ENCODE measurements at regions not wholly inside any gene's neighbourhood (a gene's known extent, or its start where the extent isn't known, plus 50 kb on each side); places are given as distances from the start of the nearest gene placed in this dataset.

DNA sequence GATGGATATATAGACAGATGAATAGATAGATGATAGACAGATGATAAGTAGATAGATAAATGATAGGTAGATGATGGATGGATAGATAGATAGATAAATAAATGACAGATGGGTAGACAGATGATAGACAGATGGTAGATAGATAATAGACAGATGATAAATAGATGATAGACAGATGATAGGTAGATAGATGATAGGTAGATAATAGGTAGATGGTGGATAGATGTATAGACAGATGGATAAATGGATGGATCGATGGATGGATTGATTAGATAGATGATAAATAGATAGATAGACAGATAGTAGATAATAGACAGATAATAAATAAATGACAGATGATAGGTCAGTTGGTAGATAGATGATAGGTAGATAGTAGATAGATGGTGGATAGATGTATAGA lies 212.7 kb downstream of the NFATC2 start:
- Histone ChIP-seq H3K27me3 (peaks cover 0 to 8% (median 0%) of the 10 kb centered on the region in 4 donors), H3K4me3 (no peak overlapping the region), H3K4me1 (no peaks in the 10 kb centered on the region), H3K36me3 (no peaks in the 10 kb centered on the region), H3K27ac (replicated peaks in 1 of 4) (no peak overlapping the region), H3K9me3 (peaks cover 0 to 11% (median 3%) of the 10 kb centered on the region in 4 donors)
- WGBS, result 87% methylated on average over 1 of the region's 1 CpG
- DNase-seq (ENCODE audit: extremely low spot score), result no peak
- TF ChIP-seq EP300 (IDR thresholded peaks at IDR 0.05) (no peak), POLR2AphosphoS5 (IDR thresholded peaks at IDR 0.05) (no peak), CTCF (IDR thresholded peaks at IDR 0.05) (no peak)
- intact Hi-C loops (cut with DNase I), result no loop called here

GRCh38 chr20:51327251-51327841 lies 215.2 kb downstream of the NFATC2 start:
- intact Hi-C loops (cut with DNase I), result no loop called here
- Histone ChIP-seq H3K36me3 (no peaks in the 10 kb centered on the region), H3K27me3 (peaks cover 0 to 8% (median 0%) of the 10 kb centered on the region in 4 donors), H3K4me1 (no peaks in the 10 kb centered on the region), H3K27ac (replicated peaks in 1 of 4) (no peak overlapping the region), H3K9me3 (peaks cover 0 to 12% (median 3%) of the 10 kb centered on the region in 4 donors), H3K4me3 (no peak overlapping the region)
- no peak for TF ChIP-seq POLR2AphosphoS5 (IDR thresholded peaks at IDR 0.05)
- no peak for TF ChIP-seq EP300 (IDR thresholded peaks at IDR 0.05)
- no peak for TF ChIP-seq POLR2A (IDR thresholded peaks at IDR 0.05; ENCODE audit: low read depth)
- no peak for TF ChIP-seq CTCF (IDR thresholded peaks at IDR 0.05)
- 52% methylated on average over 16 of the region's 17 CpGs for WGBS
- DNase-seq (ENCODE audit: extremely low spot score), result no peak

- peaks cover 0 to 12% (median 3%) of the 10 kb centered on the region in 4 donors for H3K9me3 ChIP-seq
- intact Hi-C loops (cut with DNase I), result no loop called here
- DNase-seq (ENCODE audit: extremely low spot score), result no peak
- 53% methylated on average over 4 of the region's 4 CpGs for WGBS
- peaks cover 0 to 8% (median 0%) of the 10 kb centered on the region in 4 donors for H3K27me3 ChIP-seq
- TF ChIP-seq POLR2A (IDR thresholded peaks at IDR 0.05; ENCODE audit: low read depth), result no peak
- TF ChIP-seq EP300 (IDR thresholded peaks at IDR 0.05), result no peak
- peak in 1 of 3 experiments; percentile 54 for TF ChIP-seq CTCF (IDR thresholded peaks at IDR 0.05)
- H3K4me3 ChIP-seq, result no peak overlapping the region
- no peak overlapping the region for H3K27ac ChIP-seq (replicated peaks in 1 of 4)
- no peaks in the 10 kb centered on the region for H3K4me1 ChIP-seq
- H3K36me3 ChIP-seq, result no peaks in the 10 kb centered on the region
Measured at GRCh38 chr20:51326201-51326819, 216.2 kb downstream of the NFATC2 start.

- Histone ChIP-seq H3K36me3 (no peaks in the 10 kb centered on the region), H3K27ac (replicated peaks in 1 of 4) (no peak overlapping the region), H3K27me3 (peaks cover 0 to 22% (median 0%) of the 10 kb centered on the region in 4 donors), H3K4me3 (no peak overlapping the region), H3K4me1 (no peaks in the 10 kb centered on the region), H3K9me3 (peaks cover 0 to 12% (median 3%) of the 10 kb centered on the region in 4 donors)
- intact Hi-C loops (cut with DNase I), result no loop called here
- DNase-seq (ENCODE audit: extremely low spot score), result no peak
- TF ChIP-seq EP300 (IDR thresholded peaks at IDR 0.05), result no peak
- TF ChIP-seq POLR2A (IDR thresholded peaks at IDR 0.05; ENCODE audit: low read depth), result no peak
- no peak for TF ChIP-seq CTCF (IDR thresholded peaks at IDR 0.05)
- 73% methylated on average over 7 of the region's 8 CpGs for WGBS
Measured at GRCh38 chr20:51322164-51322707, 220.3 kb downstream of the NFATC2 start.

Measured in esophagus muscularis mucosa (tissue), 4 donors.